ENCODE measurements at regions not wholly inside any gene's neighbourhood (a gene's known extent, or its start where the extent isn't known, plus 50 kb on each side); places are given as distances from the start of the nearest gene placed in this dataset.

GRCh38 chr7:35581605-35582210 is 113.2 kb downstream of the HERPUD2 start:
- no peak for DNase-seq (ENCODE audit: low spot score)

- DNase-seq (ENCODE audit: low spot score), result no peak
These were observed 118.8 kb downstream of the HERPUD2 start for GRCh38 chr7:35576031-35576573.

GRCh38 chr7:35571611-35572240 is 123.2 kb downstream of the HERPUD2 start:
- no peak for DNase-seq (ENCODE audit: low spot score)

GRCh38 chr7:35570937-35571336 is 124.0 kb downstream of the HERPUD2 start:
- DNase-seq (ENCODE audit: low spot score), result no peak

- no peak for DNase-seq (ENCODE audit: low spot score)
These were observed 129.0 kb downstream of the HERPUD2 start for GRCh38 chr7:35565927-35566326.

GRCh38 chr7:35558841-35559240 is 136.1 kb downstream of the HERPUD2 start:
- no peak for DNase-seq (ENCODE audit: low spot score)

GRCh38 chr7:35556515-35557471 is 138.1 kb downstream of the HERPUD2 start:
- DNase-seq (ENCODE audit: low spot score), result no peak

- DNase-seq (ENCODE audit: low spot score), result no peak
These were observed 139.0 kb downstream of the HERPUD2 start for GRCh38 chr7:35555934-35556333.

- DNase-seq (ENCODE audit: low spot score), result no peak
These were observed 139.5 kb downstream of the HERPUD2 start for GRCh38 chr7:35555386-35555785.

- no peak for DNase-seq (ENCODE audit: low spot score)
These were observed 141.4 kb downstream of the HERPUD2 start for GRCh38 chr7:35553519-35553918.

- no peak for DNase-seq (ENCODE audit: low spot score)
These were observed 142.2 kb downstream of the HERPUD2 start for GRCh38 chr7:35552691-35553090.

- no peak for DNase-seq (ENCODE audit: low spot score)
These were observed 143.4 kb downstream of the HERPUD2 start for GRCh38 chr7:35551321-35552081.

GRCh38 chr7:35550831-35551230 is 144.1 kb downstream of the HERPUD2 start:
- DNase-seq (ENCODE audit: low spot score), result no peak

- no peak for DNase-seq (ENCODE audit: low spot score)
These were observed 145.2 kb downstream of the HERPUD2 start for GRCh38 chr7:35549781-35550180.

GRCh38 chr7:35548291-35548690 is 146.6 kb downstream of the HERPUD2 start:
- DNase-seq (ENCODE audit: low spot score), result no peak

GRCh38 chr7:35546691-35547429 is 148.1 kb downstream of the HERPUD2 start:
- no peak for DNase-seq (ENCODE audit: low spot score)

GRCh38 chr7:35545831-35546230 is 149.1 kb downstream of the HERPUD2 start:
- no peak for DNase-seq (ENCODE audit: low spot score)

GRCh38 chr7:35544028-35544742 is 150.8 kb downstream of the HERPUD2 start:
- no peak for DNase-seq (ENCODE audit: low spot score)

GRCh38 chr7:35537067-35538023 is 157.6 kb downstream of the HERPUD2 start:
- peak; percentile 82 for DNase-seq (ENCODE audit: low spot score)
